Fibroblast of lung (primary cell): ENCODE measurements at regions not wholly inside any gene's neighbourhood (a gene's known extent, or its start where the extent isn't known, plus 50 kb on each side); places are given as distances from the start of the nearest gene placed in this dataset.

Experiments used
- DNase-seq, 2 donors: peaks; one replicate each; pipeline versions ENCODE4 v3.0.0 to v3.0.0-alpha.2; 2010; ENCODE audit warnings: low read depth in 2 of 2
- H2AFZ ChIP-seq: 2 replicates; pipeline ENCODE4 v1.5.1; 2012; ENCODE audit warnings: low read length, control low read depth, inconsistent platforms
- H3K27ac ChIP-seq: 2 replicates; pipeline ENCODE4 v1.5.1; 2011; ENCODE audit warnings: low read length, control low read depth; ENCODE audit not compliant: insufficient read depth
- H3K27me3 ChIP-seq: 2 replicates; pipeline ENCODE4 v1.5.1; 2011; ENCODE audit warnings: mild to moderate bottlenecking, low read length; ENCODE audit not compliant: control insufficient read depth, insufficient read depth
- H3K36me3 ChIP-seq: 2 replicates; pipeline ENCODE4 v1.5.1; 2011; ENCODE audit warnings: low read length; ENCODE audit not compliant: control insufficient read depth, insufficient read depth
- H3K4me1 ChIP-seq: 2 replicates; pipeline ENCODE4 v1.5.1; 2011; ENCODE audit warnings: low read length; ENCODE audit not compliant: control insufficient read depth, insufficient read depth; ENCODE audit errors: extremely low read depth
- H3K4me2 ChIP-seq: 2 replicates; pipeline ENCODE4 v1.5.1; 2011; ENCODE audit warnings: low read length, control low read depth; ENCODE audit not compliant: insufficient read depth; ENCODE audit errors: extremely low read depth
- H3K4me3 ChIP-seq, 4 experiments: fragments of 200-600 bp in 1 of 4; sonication (generic) in 1 of 4; replicated peaks in 1 of 4; 2 replicates each; pipeline ENCODE4 v1.5.1; 2011 to 2016; ENCODE audit warnings: low read length in 4 of 4, low read depth in 3 of 4, mild to moderate bottlenecking in 3 of 4, control low read depth in 2 of 4, inconsistent platforms in 1 of 4, mixed read lengths in 1 of 4; ENCODE audit not compliant: insufficient read depth in 1 of 4; ENCODE audit errors: control extremely low read depth in 1 of 4
- H3K79me2 ChIP-seq: 2 replicates; pipeline ENCODE4 v1.5.1; 2012; ENCODE audit warnings: mild to moderate bottlenecking, low read length, inconsistent platforms; ENCODE audit not compliant: control insufficient read depth, insufficient read depth
- H3K9ac ChIP-seq: 2 replicates; pipeline ENCODE4 v1.5.1; 2011; ENCODE audit warnings: mild to moderate bottlenecking, low read length, control low read depth; ENCODE audit not compliant: insufficient read depth
- H3K9me3 ChIP-seq: 2 replicates; pipeline ENCODE4 v1.5.1; 2012; ENCODE audit warnings: low read depth, low read length; ENCODE audit not compliant: control insufficient read depth, insufficient read depth
- H4K20me1 ChIP-seq: 2 replicates; pipeline ENCODE4 v1.5.1; 2011; ENCODE audit warnings: low read length; ENCODE audit not compliant: control insufficient read depth, insufficient read depth; ENCODE audit errors: extremely low read depth
- EZH2 ChIP-seq: IDR thresholded peaks from 2 replicates; pipeline ENCODE4 v1.5.1; 2012; ENCODE audit warnings: low read length, control low read depth, mild to moderate bottlenecking; ENCODE audit errors: missing control alignments
- TF ChIP-seq, protein P1 (sequence below), 2 donors: IDR thresholded peaks in 1 of 2; conservative IDR thresholded peaks in 1 of 2; 1 replicate in 1 of 2; 2 replicates in 1 of 2; pipeline ENCODE4 v1.5.1; 2011 to 2012; ENCODE audit warnings: low read length in 2 of 2, control low read depth in 1 of 2, inconsistent platforms in 1 of 2, low read depth in 1 of 2, mild to moderate bottlenecking in 1 of 2

DNA sequence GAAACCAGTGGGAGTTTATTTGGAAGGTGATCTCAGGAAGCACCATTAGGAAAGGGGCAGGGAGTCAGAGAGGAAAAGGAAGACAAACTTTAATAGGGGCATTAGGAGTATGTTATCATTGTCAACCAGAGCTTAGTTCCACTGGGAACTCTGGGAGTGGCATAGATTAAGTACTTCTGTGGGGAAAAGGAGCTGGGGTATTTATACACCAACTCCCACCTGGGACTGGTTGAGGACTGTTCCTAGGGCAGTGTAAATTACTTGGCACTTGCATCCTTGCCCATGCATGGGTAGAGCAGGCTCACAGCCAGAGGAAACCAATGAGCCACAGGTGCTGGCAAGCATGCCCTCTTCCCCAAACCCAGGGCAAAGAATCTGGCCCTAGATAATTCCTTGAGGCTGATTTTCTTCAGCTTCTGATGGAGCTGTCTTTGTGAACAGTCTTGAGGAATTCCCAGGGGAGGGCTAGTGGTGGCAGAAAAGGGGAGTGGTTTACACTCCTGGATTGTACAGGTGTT is 541.2 kb downstream of the MIAT start:
- H3K9ac ChIP-seq: no peak overlapping the region
- no peaks in the 10 kb centered on the region for H3K36me3 ChIP-seq
- no peak overlapping the region for H2AFZ ChIP-seq
- no peaks in the 10 kb centered on the region for H4K20me1 ChIP-seq
- TF ChIP-seq, protein P1, sequence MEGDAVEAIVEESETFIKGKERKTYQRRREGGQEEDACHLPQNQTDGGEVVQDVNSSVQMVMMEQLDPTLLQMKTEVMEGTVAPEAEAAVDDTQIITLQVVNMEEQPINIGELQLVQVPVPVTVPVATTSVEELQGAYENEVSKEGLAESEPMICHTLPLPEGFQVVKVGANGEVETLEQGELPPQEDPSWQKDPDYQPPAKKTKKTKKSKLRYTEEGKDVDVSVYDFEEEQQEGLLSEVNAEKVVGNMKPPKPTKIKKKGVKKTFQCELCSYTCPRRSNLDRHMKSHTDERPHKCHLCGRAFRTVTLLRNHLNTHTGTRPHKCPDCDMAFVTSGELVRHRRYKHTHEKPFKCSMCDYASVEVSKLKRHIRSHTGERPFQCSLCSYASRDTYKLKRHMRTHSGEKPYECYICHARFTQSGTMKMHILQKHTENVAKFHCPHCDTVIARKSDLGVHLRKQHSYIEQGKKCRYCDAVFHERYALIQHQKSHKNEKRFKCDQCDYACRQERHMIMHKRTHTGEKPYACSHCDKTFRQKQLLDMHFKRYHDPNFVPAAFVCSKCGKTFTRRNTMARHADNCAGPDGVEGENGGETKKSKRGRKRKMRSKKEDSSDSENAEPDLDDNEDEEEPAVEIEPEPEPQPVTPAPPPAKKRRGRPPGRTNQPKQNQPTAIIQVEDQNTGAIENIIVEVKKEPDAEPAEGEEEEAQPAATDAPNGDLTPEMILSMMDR (conservative IDR thresholded peaks at IDR 0.05 in 1 of 2, IDR thresholded peaks at IDR 0.05 in 1 of 2; ENCODE audit: low read depth in 1 of 2, low read length in 2 of 2): no peak
- no peak for TF ChIP-seq EZH2
- no peak for DNase-seq
- no peaks in the 10 kb centered on the region for H3K9me3 ChIP-seq
- H3K4me3 ChIP-seq: no peak overlapping the region
- no peak overlapping the region for H3K27ac ChIP-seq
- H3K27me3 ChIP-seq: peaks cover 12% of the 10 kb centered on the region
- no peak overlapping the region for H3K4me2 ChIP-seq
- peaks cover 7% of the 10 kb centered on the region for H3K4me1 ChIP-seq
- H3K79me2 ChIP-seq: no peaks in the 10 kb centered on the region

DNA sequence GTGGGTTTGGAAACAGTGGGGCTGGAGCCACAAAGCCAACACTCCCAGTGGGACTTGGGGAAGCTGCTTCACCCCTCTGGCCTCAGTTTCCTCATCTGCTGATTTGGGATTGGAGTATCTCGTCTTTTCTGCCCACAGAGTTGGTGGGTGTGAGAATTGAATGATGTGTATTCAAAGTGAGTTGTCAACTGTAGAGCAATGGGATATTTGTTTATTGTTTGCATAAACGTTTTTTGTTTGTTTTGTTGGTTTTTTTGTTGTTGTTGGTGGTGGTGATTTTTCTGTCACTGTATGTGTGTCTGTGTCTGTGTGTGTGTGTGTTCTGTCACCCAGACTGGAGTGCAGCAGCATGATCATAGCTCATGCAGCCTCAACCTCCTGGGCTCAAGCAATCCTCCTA is 542.0 kb downstream of the MIAT start:
- no peak overlapping the region for H2AFZ ChIP-seq

DNA sequence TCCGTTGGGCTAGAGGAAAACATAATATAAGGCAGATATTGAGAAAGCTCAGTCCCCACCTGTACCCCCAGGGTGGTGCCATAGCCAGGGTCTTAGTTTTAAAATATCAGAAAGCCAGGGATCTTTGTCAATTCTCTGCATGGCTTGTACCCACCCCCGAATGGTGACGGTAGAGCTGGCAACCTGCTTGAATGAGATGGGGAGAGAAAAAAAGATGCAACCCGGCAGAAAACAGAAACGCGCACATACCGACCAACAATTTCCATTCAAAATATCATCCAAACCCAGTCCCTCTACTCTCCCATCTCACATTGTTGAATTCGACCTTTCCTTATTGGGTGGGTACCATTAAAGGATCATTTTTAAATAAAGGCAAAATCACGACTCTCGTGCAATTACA is 543.9 kb downstream of the MIAT start:
- TF ChIP-seq, protein P1 (conservative IDR thresholded peaks at IDR 0.05 in 1 of 2, IDR thresholded peaks at IDR 0.05 in 1 of 2; ENCODE audit: low read depth in 1 of 2, low read length in 2 of 2): no peak
- no peak for TF ChIP-seq EZH2
- H3K9me3 ChIP-seq: no peaks in the 10 kb centered on the region
- peaks cover 7% of the 10 kb centered on the region for H3K4me1 ChIP-seq
- no peak overlapping the region for H3K4me2 ChIP-seq
- H3K36me3 ChIP-seq: no peaks in the 10 kb centered on the region
- no peaks in the 10 kb centered on the region for H3K79me2 ChIP-seq
- H3K27me3 ChIP-seq: peaks cover 2% of the 10 kb centered on the region
- H4K20me1 ChIP-seq: no peaks in the 10 kb centered on the region
- H3K9ac ChIP-seq: no peak overlapping the region
- H3K4me3 ChIP-seq: no peak overlapping the region
- no peak for DNase-seq
- H3K27ac ChIP-seq: no peak overlapping the region
- no peak overlapping the region for H2AFZ ChIP-seq

More for the DNA sequence above, 542.0 kb downstream of the MIAT start:
- TF ChIP-seq, protein P1 (conservative IDR thresholded peaks at IDR 0.05 in 1 of 2, IDR thresholded peaks at IDR 0.05 in 1 of 2; ENCODE audit: low read depth in 1 of 2, low read length in 2 of 2): no peak
- TF ChIP-seq EZH2: no peak
- Histone ChIP-seq H4K20me1 (no peaks in the 10 kb centered on the region), H3K27ac (no peak overlapping the region), H3K27me3 (peaks cover 12% of the 10 kb centered on the region), H3K79me2 (no peaks in the 10 kb centered on the region), H3K4me3 (no peak overlapping the region), H3K4me2 (no peak overlapping the region), H3K4me1 (peaks cover 7% of the 10 kb centered on the region), H3K36me3 (no peaks in the 10 kb centered on the region), H3K9me3 (no peaks in the 10 kb centered on the region), H3K9ac (no peak overlapping the region)
- no peak for DNase-seq
